Adipocyte (in vitro differentiated cells): ENCODE measurements at regions not wholly inside any gene's neighbourhood (a gene's known extent, or its start where the extent isn't known, plus 50 kb on each side); places are given as distances from the start of the nearest gene placed in this dataset.
"Not testable (repeated sequence)": the region's sequence is repeated elsewhere in the genome, so short reads cannot be mapped to it uniquely, and the experiment has no call there.

Experiments used
- DNase-seq: peaks from one replicate; pipeline ENCODE4 v3.0.0-alpha.2; 2015; ENCODE audit warnings: low read depth
- H3K27me3 ChIP-seq: replicated peaks from 2 replicates; pipeline ENCODE4 v1.7.0; 2013; ENCODE audit warnings: mild to moderate bottlenecking, low read length, moderate library complexity; ENCODE audit not compliant: control insufficient read depth, insufficient read depth
- H3K36me3 ChIP-seq: 2 replicates; pipeline ENCODE4 v1.7.0; 2013; ENCODE audit warnings: low read length, mild to moderate bottlenecking, moderate library complexity; ENCODE audit not compliant: control insufficient read depth, insufficient read depth, severe bottlenecking
- H3K4me1 ChIP-seq: 2 replicates; pipeline ENCODE4 v1.7.0; 2013; ENCODE audit warnings: mild to moderate bottlenecking, low read length, moderate library complexity; ENCODE audit not compliant: control insufficient read depth, insufficient read depth
- H3K4me3 ChIP-seq: 2 replicates; pipeline ENCODE4 v1.7.0; 2013; ENCODE audit warnings: mild to moderate bottlenecking, low read length, moderate library complexity
- H3K9ac ChIP-seq: 2 replicates; pipeline ENCODE4 v1.7.0; 2013; ENCODE audit warnings: mild to moderate bottlenecking, low read length, moderate library complexity
- H3K9me3 ChIP-seq: 2 replicates; pipeline ENCODE4 v1.7.0; 2013; ENCODE audit warnings: mild to moderate bottlenecking, low read length, moderate library complexity; ENCODE audit not compliant: control insufficient read depth

- H3K27me3 ChIP-seq, result no peaks in the 10 kb centered on the region
- H3K4me1 ChIP-seq, result no peaks in the 10 kb centered on the region
- no peak for DNase-seq
- H3K9me3 ChIP-seq, result no peaks in the 10 kb centered on the region
- H3K9ac ChIP-seq, result no peak overlapping the region
- H3K4me3 ChIP-seq, result no peak overlapping the region
- no peaks in the 10 kb centered on the region for H3K36me3 ChIP-seq
Measured at GRCh38 chr5:83889971-83890745, 169.5 kb upstream of the HAPLN1 start.

DNA sequence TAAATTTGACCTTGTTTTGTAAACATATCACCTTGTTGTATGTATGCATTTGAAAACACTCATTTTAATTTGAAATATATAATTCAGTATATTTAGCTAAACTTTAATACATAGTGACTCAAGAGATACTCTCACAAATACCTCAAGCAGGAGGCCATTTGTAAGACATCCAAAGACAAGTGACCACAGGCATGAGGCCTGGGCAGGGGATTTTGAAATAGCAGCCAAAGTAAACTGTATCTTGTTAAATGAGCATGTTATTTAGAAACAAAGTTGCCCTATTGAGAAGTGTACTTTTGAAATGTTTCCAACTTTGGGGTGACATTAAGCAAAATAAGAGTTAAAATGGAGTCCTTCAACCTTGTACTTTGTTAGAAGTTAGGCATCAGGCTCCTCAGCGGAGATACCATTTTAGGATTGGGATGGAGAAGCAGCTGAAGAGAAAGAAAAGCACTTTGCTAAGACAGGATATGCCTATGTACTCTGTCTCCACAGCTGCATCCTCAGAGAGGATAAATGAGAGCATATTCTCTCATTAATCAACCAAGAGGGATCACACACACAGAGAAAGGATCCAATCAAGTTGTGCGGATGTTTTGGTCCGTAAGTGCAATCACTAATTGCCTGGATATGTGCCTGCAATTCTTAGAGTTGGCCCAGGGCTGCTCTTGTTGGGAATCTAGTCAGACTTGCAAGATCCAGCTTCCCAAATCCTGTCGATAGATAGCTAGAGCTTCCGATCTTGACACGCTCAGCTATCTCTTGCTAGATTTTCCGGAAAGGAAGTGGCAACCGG lies 157.5 kb upstream of the HAPLN1 start:
- no peaks in the 10 kb centered on the region for H3K9me3 ChIP-seq
- no peaks in the 10 kb centered on the region for H3K27me3 ChIP-seq
- no peak overlapping the region for H3K9ac ChIP-seq
- DNase-seq, result peak; percentile 79
- H3K4me3 ChIP-seq, result no peak overlapping the region
- H3K36me3 ChIP-seq, result no peaks in the 10 kb centered on the region
- no peaks in the 10 kb centered on the region for H3K4me1 ChIP-seq

- Histone ChIP-seq H3K9me3 (no peaks in the 10 kb centered on the region), H3K9ac (no peak overlapping the region), H3K4me1 (no peaks in the 10 kb centered on the region), H3K27me3 (no peaks in the 10 kb centered on the region), H3K4me3 (no peak overlapping the region), H3K36me3 (no peaks in the 10 kb centered on the region)
- DNase-seq, result no peak
Measured at GRCh38 chr5:83871533-83872395, 151.1 kb upstream of the HAPLN1 start.

GRCh38 chr5:83866181-83866580 lies 145.5 kb upstream of the HAPLN1 start:
- peak; percentile 24 for DNase-seq
- Histone ChIP-seq H3K27me3 (peaks cover 2% of the 10 kb centered on the region), H3K4me1 (no peaks in the 10 kb centered on the region), H3K9ac (no peak overlapping the region), H3K36me3 (no peaks in the 10 kb centered on the region), H3K9me3 (no peaks in the 10 kb centered on the region), H3K4me3 (no peak overlapping the region)

DNA sequence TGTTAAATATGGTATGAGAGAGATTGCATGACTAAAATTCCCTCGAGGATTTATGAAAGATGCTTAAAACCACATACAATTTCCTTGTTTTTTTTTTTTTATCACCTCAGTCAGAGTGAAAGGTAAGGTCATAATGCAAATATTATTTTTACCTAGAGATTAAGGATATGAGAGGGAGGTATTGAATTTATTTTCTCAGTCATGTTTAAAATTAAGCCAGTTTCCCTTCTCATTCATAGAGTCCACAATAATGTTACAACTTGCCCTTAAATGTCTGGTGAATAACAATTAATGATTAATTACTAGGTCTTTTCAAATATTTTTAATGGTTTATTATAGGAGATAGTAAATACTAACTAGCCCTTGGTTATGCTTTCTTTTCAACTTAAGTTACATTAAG lies 144.9 kb upstream of the HAPLN1 start:
- H3K9ac ChIP-seq, result no peak overlapping the region
- H3K4me1 ChIP-seq, result no peaks in the 10 kb centered on the region
- no peaks in the 10 kb centered on the region for H3K9me3 ChIP-seq
- peaks cover 2% of the 10 kb centered on the region for H3K27me3 ChIP-seq
- no peak for DNase-seq
- no peaks in the 10 kb centered on the region for H3K36me3 ChIP-seq
- H3K4me3 ChIP-seq, result no peak overlapping the region

GRCh38 chr5:83864652-83865051 lies 144.0 kb upstream of the HAPLN1 start:
- no peaks in the 10 kb centered on the region for H3K9me3 ChIP-seq
- no peak for DNase-seq
- no peak overlapping the region for H3K9ac ChIP-seq
- H3K4me1 ChIP-seq, result no peaks in the 10 kb centered on the region
- H3K36me3 ChIP-seq, result no peaks in the 10 kb centered on the region
- peaks cover 2% of the 10 kb centered on the region for H3K27me3 ChIP-seq
- no peak overlapping the region for H3K4me3 ChIP-seq

DNA sequence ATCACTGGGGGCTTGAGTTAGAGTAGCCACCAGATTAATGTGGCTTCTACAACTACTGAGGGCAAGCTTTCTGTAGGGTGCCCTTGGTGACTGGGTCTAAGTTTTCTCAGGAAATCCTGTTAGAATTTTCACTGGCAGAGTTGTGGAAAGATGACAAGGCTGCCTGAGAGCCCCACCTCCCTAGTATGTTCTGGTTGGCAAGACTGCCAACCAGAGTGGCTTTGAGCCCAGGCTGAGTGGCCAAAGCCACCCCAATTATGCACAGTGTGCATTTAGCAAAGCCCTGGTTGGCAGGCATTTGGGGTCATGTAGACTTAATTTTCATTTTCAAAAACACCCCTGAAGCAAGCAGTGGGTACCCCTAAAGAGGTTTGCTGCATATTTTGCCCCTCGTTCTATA lies 136.7 kb upstream of the HAPLN1 start:
- Histone ChIP-seq H3K4me1 (peaks cover 7% of the 10 kb centered on the region), H3K4me3 (no peak overlapping the region), H3K36me3 (no peaks in the 10 kb centered on the region), H3K9me3 (no peaks in the 10 kb centered on the region), H3K9ac (no peak overlapping the region), H3K27me3 (peaks cover 10% of the 10 kb centered on the region)
- no peak for DNase-seq

DNA sequence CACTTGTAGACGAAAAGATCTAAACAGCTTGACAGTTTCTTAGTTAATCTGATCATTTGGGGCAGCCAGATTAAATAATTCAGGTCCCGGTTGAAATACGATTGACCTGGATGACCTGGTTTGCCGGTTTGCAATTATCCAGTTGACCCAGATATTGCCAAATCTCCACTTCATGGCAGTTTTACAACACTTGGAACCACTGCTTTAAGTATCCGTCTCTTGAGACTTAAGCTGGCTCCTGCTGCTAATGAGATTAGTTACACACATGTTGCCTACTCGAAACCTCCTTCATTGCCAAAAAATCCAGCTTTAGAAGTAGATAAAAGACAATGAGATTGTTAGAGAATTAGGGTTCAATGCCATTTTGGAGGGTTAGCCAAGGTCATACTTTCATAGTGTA lies 136.2 kb upstream of the HAPLN1 start:
- H3K9ac ChIP-seq, result no peak overlapping the region
- peaks cover 7% of the 10 kb centered on the region for H3K4me1 ChIP-seq
- H3K36me3 ChIP-seq, result no peaks in the 10 kb centered on the region
- H3K4me3 ChIP-seq, result no peak overlapping the region
- no peak for DNase-seq
- H3K27me3 ChIP-seq, result peaks cover 10% of the 10 kb centered on the region
- H3K9me3 ChIP-seq, result peaks cover 4% of the 10 kb centered on the region

DNA sequence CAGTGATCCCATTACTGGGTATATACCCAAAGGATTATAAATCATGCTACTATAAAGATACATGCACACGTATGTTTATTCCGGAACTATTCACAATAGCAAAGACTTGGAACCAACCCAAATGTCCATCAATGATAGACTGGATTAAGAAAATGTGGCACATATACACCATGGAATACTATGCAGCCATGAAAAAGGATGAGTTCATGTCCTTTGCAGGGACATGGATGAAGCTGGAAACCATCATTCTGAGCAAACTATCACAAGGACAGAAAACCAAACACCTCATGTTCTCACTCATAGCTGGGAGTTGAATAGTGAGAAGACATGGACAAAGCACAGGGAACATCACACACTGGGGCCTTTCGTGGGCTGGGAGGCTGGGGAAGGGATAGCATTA lies 129.8 kb upstream of the HAPLN1 start:
- not testable (repeated sequence) for H3K36me3 ChIP-seq, H3K27me3 ChIP-seq, H3K9me3 ChIP-seq, H3K4me3 ChIP-seq, H3K9ac ChIP-seq, DNase-seq, H3K4me1 ChIP-seq

DNA sequence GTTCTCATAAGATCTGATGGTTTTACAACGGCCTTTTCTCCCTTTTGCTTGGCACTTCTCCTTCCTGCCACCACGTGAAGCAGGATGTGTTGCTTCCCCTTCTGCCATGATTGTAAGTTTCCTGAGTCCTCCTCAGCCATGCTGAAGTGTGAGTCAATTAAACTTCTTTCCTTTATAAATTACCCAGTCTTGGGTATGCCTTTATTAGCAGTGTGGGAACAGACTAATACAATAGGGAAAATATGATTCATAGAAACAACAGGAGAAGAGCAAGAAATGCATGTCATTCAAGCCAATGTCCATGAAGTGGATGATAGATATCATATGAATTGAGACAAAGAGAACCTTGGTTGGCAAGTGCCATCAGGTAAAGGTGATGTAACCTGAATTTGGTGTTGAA lies 128.3 kb upstream of the HAPLN1 start:
- Histone ChIP-seq H3K9ac (no peak overlapping the region), H3K4me1 (peaks cover 11% of the 10 kb centered on the region), H3K36me3 (no peaks in the 10 kb centered on the region), H3K9me3 (peaks cover 4% of the 10 kb centered on the region), H3K27me3 (no peaks in the 10 kb centered on the region), H3K4me3 (no peak overlapping the region)
- DNase-seq, result no peak
